ENCODE measurements at regions not wholly inside any gene's neighbourhood (a gene's known extent, or its start where the extent isn't known, plus 50 kb on each side); places are given as distances from the start of the nearest gene placed in this dataset.

GRCh38 chr2:37831081-37831780 lies 93.9 kb upstream of the RMDN2 start:
- TF ChIP-seq CTCF (IDR thresholded peaks at IDR 0.05) (no peak), MAX (IDR thresholded peaks at IDR 0.05) (no peak)

All from A549 (cell line).